MG63 (cell line): ENCODE measurements at regions not wholly inside any gene's neighbourhood (a gene's known extent, or its start where the extent isn't known, plus 50 kb on each side); places are given as distances from the start of the nearest gene placed in this dataset.

Experiments used
- DNase-seq: peaks from one replicate; pipeline ENCODE4 v3.0.0-alpha.2; 2020
- H3K27me3 ChIP-seq: fragments of 250-450 bp; sonication (Bioruptor Pico); 2 replicates; pipeline ENCODE4 v1.5.1; 2020; ENCODE audit warnings: mild to moderate bottlenecking, moderate library complexity
- H3K36me3 ChIP-seq: fragments of 250-450 bp; sonication (Bioruptor Pico); 2 replicates; pipeline ENCODE4 v1.5.1; 2020; ENCODE audit warnings: mild to moderate bottlenecking, moderate library complexity
- H3K4me3 ChIP-seq: fragments of 250-450 bp; sonication (Bioruptor Pico); 2 replicates; pipeline ENCODE4 v1.5.1; 2020; ENCODE audit warnings: mild to moderate bottlenecking, moderate library complexity
- H3K9me3 ChIP-seq: fragments of 250-450 bp; sonication (Bioruptor Pico); 2 replicates; pipeline ENCODE4 v1.5.1; 2020; ENCODE audit warnings: mild to moderate bottlenecking, moderate library complexity

DNA sequence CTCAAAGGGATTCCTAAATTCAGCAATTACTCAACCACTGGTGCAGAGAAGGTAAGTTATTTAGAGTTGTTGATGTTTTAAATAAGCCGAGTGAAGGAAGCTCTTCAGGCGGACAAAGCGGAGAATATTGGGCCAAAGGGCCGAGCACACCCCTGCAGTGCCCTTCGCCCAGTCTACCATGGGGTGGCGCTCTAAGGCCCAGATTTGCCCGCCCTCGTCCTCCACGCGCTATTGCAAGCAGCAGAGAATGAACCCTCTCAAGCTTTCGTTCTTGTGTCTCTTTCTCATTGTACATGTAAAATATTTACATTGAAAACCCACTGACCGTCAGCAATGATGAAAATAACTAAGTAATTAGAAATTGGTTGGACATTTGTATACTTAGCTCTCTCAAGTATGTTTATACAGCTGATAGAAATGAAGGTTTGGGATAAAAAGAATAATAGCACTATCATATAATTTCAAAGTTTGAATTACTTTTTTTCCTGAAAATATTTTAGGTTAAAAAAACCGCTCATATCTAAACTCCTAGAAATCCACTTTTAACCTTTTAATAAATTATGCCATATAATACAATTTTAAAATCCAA is 195.0 kb upstream of the CEP162 start:
- Histone ChIP-seq H3K36me3 (no peaks in the 10 kb centered on the region), H3K9me3 (peaks cover 4% of the 10 kb centered on the region; the same call in 1 of the 2 replicates), H3K4me3 (no peak overlapping the region), H3K27me3 (no peaks in the 10 kb centered on the region)
- DNase-seq, result peak; percentile 40

- Histone ChIP-seq H3K27me3 (no peaks in the 10 kb centered on the region), H3K36me3 (no peaks in the 10 kb centered on the region), H3K4me3 (no peak overlapping the region), H3K9me3 (peaks cover 4% of the 10 kb centered on the region; the same call in 1 of the 2 replicates)
- no peak for DNase-seq
Observed at GRCh38 chr6:84421031-84421430, 193.6 kb upstream of the CEP162 start.

DNA sequence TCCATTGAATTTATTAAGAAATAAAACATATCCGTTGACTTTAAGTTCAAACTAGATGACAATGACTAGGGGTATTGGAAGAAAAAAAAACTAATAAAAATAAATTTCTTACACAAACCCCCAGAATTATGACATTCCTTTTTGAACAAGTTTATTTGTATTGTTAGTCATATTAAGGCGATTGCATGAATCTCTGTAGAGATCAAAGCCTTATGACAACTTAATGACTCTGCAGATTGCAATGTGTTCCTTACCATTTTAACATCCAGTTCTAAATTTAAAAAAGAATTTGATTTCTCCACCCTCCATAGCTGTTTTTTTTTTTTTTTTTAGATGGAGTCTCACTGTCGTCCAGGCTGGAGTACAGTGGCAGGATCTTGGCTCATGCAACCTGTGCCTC is 189.8 kb upstream of the CEP162 start:
- Histone ChIP-seq H3K36me3 (no peaks in the 10 kb centered on the region), H3K27me3 (no peaks in the 10 kb centered on the region), H3K9me3 (peaks cover 4% of the 10 kb centered on the region; the same call in 1 of the 2 replicates), H3K4me3 (no peak overlapping the region)
- DNase-seq, result peak; percentile 2

- Histone ChIP-seq H3K9me3 (peaks cover 4% of the 10 kb centered on the region; the same call in 1 of the 2 replicates), H3K27me3 (no peaks in the 10 kb centered on the region), H3K36me3 (no peaks in the 10 kb centered on the region), H3K4me3 (no peak overlapping the region)
- DNase-seq, result no peak
Observed at GRCh38 chr6:84416043-84416657, 188.7 kb upstream of the CEP162 start.

GRCh38 chr6:84415517-84415916 is 188.1 kb upstream of the CEP162 start:
- Histone ChIP-seq H3K36me3 (no peaks in the 10 kb centered on the region), H3K9me3 (peaks cover 4% of the 10 kb centered on the region; the same call in 1 of the 2 replicates), H3K4me3 (no peak overlapping the region), H3K27me3 (no peaks in the 10 kb centered on the region)
- DNase-seq, result no peak

DNA sequence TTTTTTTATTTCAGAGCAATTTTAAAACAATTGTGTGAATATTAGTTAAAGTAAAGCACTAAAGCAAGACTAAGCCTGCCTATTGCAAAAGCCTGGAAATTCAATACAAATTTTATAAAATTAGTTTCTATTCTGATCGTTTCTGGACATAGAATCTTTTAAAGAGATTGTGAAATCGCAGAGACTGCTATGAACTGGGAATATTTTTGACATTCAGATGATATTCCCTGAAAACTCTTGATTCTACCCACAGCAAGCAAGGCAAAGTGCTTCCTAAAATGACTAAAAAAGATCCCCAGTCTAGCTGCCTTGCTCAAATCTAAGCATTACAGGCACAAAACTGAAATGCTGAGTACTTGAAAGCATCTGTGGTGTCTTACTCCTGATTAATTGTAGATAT is 187.6 kb upstream of the CEP162 start:
- Histone ChIP-seq H3K4me3 (no peak overlapping the region), H3K9me3 (peaks cover 4% of the 10 kb centered on the region; the same call in 1 of the 2 replicates), H3K27me3 (no peaks in the 10 kb centered on the region), H3K36me3 (no peaks in the 10 kb centered on the region)
- DNase-seq, result no peak

- Histone ChIP-seq H3K9me3 (peaks cover 4% of the 10 kb centered on the region; the same call in 1 of the 2 replicates), H3K4me3 (no peak overlapping the region), H3K27me3 (no peaks in the 10 kb centered on the region), H3K36me3 (no peaks in the 10 kb centered on the region)
- no peak for DNase-seq
Observed at GRCh38 chr6:84414531-84414930, 187.1 kb upstream of the CEP162 start.

GRCh38 chr6:84411060-84411629 is 183.7 kb upstream of the CEP162 start:
- no peaks in the 10 kb centered on the region for H3K27me3 ChIP-seq
- peak; percentile 58 for DNase-seq
- H3K9me3 ChIP-seq, result no peaks in the 10 kb centered on the region
- H3K4me3 ChIP-seq, result no peak overlapping the region
- no peaks in the 10 kb centered on the region for H3K36me3 ChIP-seq

DNA sequence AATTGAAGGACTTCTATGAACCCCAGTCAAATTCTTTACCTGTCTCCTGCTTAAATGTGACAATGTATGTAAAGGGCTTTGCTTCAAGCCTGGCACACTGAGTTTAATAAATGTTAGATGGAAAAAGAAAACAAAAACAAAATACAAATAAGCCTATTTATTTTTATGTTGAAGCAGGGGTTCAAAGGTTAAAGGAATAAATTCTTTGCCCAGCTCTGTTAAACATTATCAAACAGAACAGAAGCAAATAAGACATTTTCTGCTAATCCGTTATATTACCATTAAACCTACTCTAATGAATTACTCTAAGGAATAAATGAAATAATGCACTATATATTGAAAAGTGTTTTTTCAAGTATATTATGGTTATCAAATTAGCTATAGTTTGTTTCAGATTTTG is 182.5 kb upstream of the CEP162 start:
- H3K36me3 ChIP-seq, result no peaks in the 10 kb centered on the region
- no peaks in the 10 kb centered on the region for H3K27me3 ChIP-seq
- no peaks in the 10 kb centered on the region for H3K9me3 ChIP-seq
- DNase-seq, result no peak
- no peak overlapping the region for H3K4me3 ChIP-seq

DNA sequence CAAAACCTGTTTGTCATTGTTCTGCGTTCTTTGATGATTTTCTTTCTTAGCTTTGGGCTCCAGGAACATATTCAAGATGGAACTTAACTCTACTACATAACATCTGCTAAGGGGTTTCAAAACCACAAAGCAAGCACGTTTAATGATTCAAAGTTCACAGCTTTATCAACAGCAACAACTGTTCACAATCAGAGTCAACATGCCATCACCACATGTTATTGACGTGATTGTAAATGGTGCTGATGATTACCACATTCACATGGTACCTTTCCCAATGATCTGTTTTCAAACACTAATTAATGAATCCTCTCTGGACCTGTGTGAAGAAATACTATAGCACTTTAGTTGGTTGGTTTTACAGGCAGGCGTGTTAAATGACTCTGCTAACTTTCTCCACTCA is 180.6 kb upstream of the CEP162 start:
- no peak overlapping the region for H3K4me3 ChIP-seq
- H3K9me3 ChIP-seq, result no peaks in the 10 kb centered on the region
- no peaks in the 10 kb centered on the region for H3K36me3 ChIP-seq
- no peak for DNase-seq
- no peaks in the 10 kb centered on the region for H3K27me3 ChIP-seq

DNA sequence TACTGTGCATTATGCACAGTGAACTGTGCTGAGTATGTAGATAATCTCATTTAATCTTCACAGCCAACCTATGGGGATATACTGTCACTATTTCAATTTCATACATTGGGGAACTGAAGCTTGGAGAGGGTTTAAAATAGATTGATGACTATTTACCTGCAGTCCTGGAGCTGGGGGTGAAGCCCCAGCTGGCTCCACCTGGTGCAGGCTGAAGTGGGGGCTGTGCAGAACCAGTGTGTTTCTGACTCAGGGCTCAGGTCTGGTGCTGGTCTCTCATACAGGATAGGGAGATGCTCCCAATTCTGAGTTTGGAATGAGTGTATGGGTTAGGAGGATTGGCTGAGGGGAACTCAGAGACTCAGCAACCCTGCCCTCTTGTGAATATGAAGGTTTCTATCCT is 176.1 kb upstream of the CEP162 start:
- H3K36me3 ChIP-seq, result no peaks in the 10 kb centered on the region
- no peaks in the 10 kb centered on the region for H3K9me3 ChIP-seq
- no peak for DNase-seq
- H3K27me3 ChIP-seq, result no peaks in the 10 kb centered on the region
- H3K4me3 ChIP-seq, result no peak overlapping the region

DNA sequence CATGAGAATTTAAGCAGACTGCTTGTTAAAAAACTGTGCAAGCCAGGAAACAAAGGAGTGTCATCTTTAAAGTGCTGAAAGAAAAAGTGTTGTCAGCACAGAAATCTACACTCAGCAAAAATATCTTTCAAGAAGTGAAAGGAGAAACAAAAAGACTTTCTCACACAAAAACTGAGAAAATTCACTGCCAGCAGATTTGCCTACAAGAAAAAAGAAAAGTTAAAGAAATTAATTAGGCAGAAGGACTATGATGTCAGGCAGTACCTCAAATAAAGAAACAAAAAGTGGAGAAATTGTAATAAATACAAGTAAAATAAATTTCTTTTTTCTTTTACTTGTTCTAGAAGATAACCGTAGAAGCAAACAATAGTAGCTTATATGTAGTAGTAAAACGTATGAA is 171.6 kb upstream of the CEP162 start:
- no peak overlapping the region for H3K4me3 ChIP-seq
- H3K27me3 ChIP-seq, result no peaks in the 10 kb centered on the region
- DNase-seq, result no peak
- H3K9me3 ChIP-seq, result no peaks in the 10 kb centered on the region
- no peaks in the 10 kb centered on the region for H3K36me3 ChIP-seq

DNA sequence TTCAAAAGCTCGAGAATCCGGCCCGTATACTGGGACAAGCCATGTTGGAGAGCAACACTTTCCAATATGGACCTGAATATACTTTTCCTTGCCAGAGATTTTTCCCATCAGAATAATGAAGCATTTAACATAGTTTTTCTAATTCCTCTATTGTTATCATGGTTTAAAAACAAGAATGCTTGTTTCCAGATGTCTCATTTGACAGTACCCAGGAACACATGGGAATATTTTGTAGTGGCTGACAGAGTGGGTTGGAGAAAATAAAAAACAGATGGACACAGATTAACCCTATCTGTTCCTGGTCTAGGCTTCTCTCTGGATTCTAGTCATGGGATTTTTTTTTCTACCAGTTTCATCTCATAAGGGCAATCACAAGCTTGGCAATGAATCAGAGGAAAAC is 164.8 kb upstream of the CEP162 start:
- no peak for DNase-seq
- Histone ChIP-seq H3K4me3 (no peak overlapping the region), H3K36me3 (no peaks in the 10 kb centered on the region), H3K27me3 (no peaks in the 10 kb centered on the region), H3K9me3 (0 out of 2 replicates have a peak, but pooled peaks cover 2% of the 10 kb centered on the region)

DNA sequence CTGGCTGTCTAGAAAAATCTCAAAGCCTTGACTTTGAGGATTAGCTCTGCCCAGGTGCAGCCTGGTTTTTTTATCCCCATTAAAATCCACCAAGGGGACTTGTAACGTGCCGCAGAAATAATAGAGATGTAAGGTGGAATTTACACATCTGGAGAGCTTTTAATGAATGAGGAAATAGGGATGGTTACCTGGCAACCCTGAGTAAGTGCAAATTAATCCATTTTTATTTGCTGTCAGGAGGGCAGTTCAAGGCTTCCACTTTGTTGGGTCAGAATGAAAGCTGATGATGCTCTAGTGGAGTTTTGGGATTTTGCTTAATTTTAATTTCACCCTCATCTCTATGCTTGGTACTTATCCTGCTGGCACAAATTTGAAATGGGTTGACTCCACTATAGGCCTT is 163.4 kb upstream of the CEP162 start:
- no peaks in the 10 kb centered on the region for H3K36me3 ChIP-seq
- no peak for DNase-seq
- no peak overlapping the region for H3K4me3 ChIP-seq
- no peaks in the 10 kb centered on the region for H3K27me3 ChIP-seq
- H3K9me3 ChIP-seq, result peaks cover 2% of the 10 kb centered on the region; the same call in 1 of the 2 replicates

- Histone ChIP-seq H3K27me3 (no peaks in the 10 kb centered on the region), H3K36me3 (no peaks in the 10 kb centered on the region), H3K9me3 (peaks cover 2% of the 10 kb centered on the region; the same call in 1 of the 2 replicates), H3K4me3 (no peak overlapping the region)
- DNase-seq, result peak; percentile 68
Observed at GRCh38 chr6:84390334-84390733, 162.9 kb upstream of the CEP162 start.

GRCh38 chr6:84379142-84379541 is 151.7 kb upstream of the CEP162 start:
- no peaks in the 10 kb centered on the region for H3K27me3 ChIP-seq
- H3K9me3 ChIP-seq, result peaks cover 2% of the 10 kb centered on the region; the same call in 1 of the 2 replicates
- no peak for DNase-seq
- no peaks in the 10 kb centered on the region for H3K36me3 ChIP-seq
- no peak overlapping the region for H3K4me3 ChIP-seq

DNA sequence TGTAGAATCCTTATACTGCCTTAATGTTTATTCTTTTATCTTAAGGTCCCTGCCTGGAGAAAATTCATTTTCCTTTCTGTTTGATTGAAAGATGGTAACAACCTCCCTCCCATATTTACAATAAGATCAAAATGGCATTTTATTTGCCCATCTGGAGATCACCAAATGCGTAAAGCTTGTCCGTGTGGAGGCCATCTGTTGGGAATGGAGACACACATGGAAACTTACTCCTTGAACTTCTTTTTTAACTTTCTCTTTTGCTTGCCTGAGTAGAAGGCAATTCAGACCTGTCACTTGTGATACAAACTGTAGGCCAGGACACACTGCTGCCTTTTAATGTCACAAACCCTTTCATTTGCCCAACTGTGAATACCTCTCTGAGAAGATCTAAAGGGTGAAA is 144.8 kb upstream of the CEP162 start:
- Histone ChIP-seq H3K27me3 (no peaks in the 10 kb centered on the region), H3K4me3 (no peak overlapping the region), H3K9me3 (no peaks in the 10 kb centered on the region), H3K36me3 (no peaks in the 10 kb centered on the region)
- DNase-seq, result no peak

- Histone ChIP-seq H3K36me3 (no peaks in the 10 kb centered on the region), H3K27me3 (no peaks in the 10 kb centered on the region), H3K4me3 (no peak overlapping the region), H3K9me3 (no peaks in the 10 kb centered on the region)
- DNase-seq, result no peak
Observed at GRCh38 chr6:84371681-84372080, 144.2 kb upstream of the CEP162 start.
